T-cell (primary cell): ENCODE measurements at regions not wholly inside any gene's neighbourhood (a gene's known extent, or its start where the extent isn't known, plus 50 kb on each side); places are given as distances from the start of the nearest gene placed in this dataset.

Source experiments
- ATAC-seq, 4 experiments: fragments of 200-7000 bp in 3 of 4; fragments of 150-1000 bp in 1 of 4; cut with Tn5 transposase; replicated peaks in 1 of 4; 1 replicate in 3 of 4; 2 replicates in 1 of 4; pipeline ENCODE4 v1.10.0; 2021; ENCODE audit warnings: moderate library complexity in 3 of 4, mild to moderate bottlenecking in 2 of 4, moderate number of reproducible peaks in 1 of 4
- CTCF ChIA-PET, 2 donors: fragments of 300-600 bp; sonication (Branson Sonifier 250); formaldehyde crosslinking; loops; one replicate each; lab custom pipeline; 2022; ENCODE audit warnings: antibody characterized with exemption in 2 of 2; lab: Charles Lee
- POLR2A ChIA-PET, 2 donors: fragments of 300-600 bp; sonication (Branson Sonifier 250); formaldehyde crosslinking; loops; one replicate each; lab custom pipeline; 2022; ENCODE audit warnings: antibody characterized with exemption in 2 of 2; lab: Charles Lee
- DNase-seq, 35 experiments: peaks; one replicate each; pipeline versions ENCODE4 v3.0.0 to v3.0.0-alpha.2; 2013 to 2023
- H3K27ac ChIP-seq: one replicate; pipeline ENCODE4 v1.5.1; 2013; ENCODE audit warnings: low read length
- H3K27me3 ChIP-seq, 2 experiments: replicated peaks in 1 of 2; 1 replicate in 1 of 2; 2 replicates in 1 of 2; pipeline versions ENCODE4 v1.6.1 to v1.7.0; 2013; ENCODE audit warnings: low read length in 1 of 2, mixed read lengths in 1 of 2; ENCODE audit not compliant: control insufficient read depth in 2 of 2, insufficient read depth in 2 of 2; ENCODE audit errors: extremely low read depth in 1 of 2
- H3K36me3 ChIP-seq, 2 donors: 1 replicate in 1 of 2; 2 replicates in 1 of 2; pipeline versions ENCODE4 v1.6.1 to v1.7.0; 2013; ENCODE audit warnings: low read length in 1 of 2; ENCODE audit not compliant: control insufficient read depth in 2 of 2, insufficient read depth in 1 of 2; ENCODE audit errors: extremely low read depth in 1 of 2
- H3K4me1 ChIP-seq, 2 experiments: 1 replicate in 1 of 2; 2 replicates in 1 of 2; pipeline versions ENCODE4 v1.6.1 to v1.7.0; 2013; ENCODE audit warnings: low read length in 2 of 2, mixed read lengths in 1 of 2; ENCODE audit not compliant: insufficient read depth in 2 of 2, control insufficient read depth in 1 of 2; ENCODE audit errors: extremely low read depth in 1 of 2
- H3K4me3 ChIP-seq, 2 donors: 1 replicate in 1 of 2; 2 replicates in 1 of 2; pipeline versions ENCODE4 v1.5.1 to v1.7.0; 2013; ENCODE audit warnings: mild to moderate bottlenecking in 2 of 2, low read length in 1 of 2, moderate library complexity in 1 of 2; ENCODE audit not compliant: control insufficient read depth in 1 of 2; ENCODE audit errors: extremely low read depth in 1 of 2
- H3K9me3 ChIP-seq: 2 replicates; pipeline ENCODE4 v1.7.0; 2013
- H3K27ac Mint-ChIP-seq, 2 donors: one replicate each; pipeline ENCODE4 v1.8.0; 2020 to 2021; ENCODE audit warnings: mild to moderate bottlenecking in 2 of 2, mixed read lengths in 2 of 2
- H3K27me3 Mint-ChIP-seq, 2 donors: one replicate each; pipeline ENCODE4 v1.8.0; 2021 to 2022; ENCODE audit warnings: mixed read lengths in 2 of 2
- H3K36me3 Mint-ChIP-seq: one replicate; pipeline ENCODE4 v1.8.0; 2021; ENCODE audit warnings: mixed read lengths
- H3K4me1 Mint-ChIP-seq, 3 donors: one replicate each; pipeline ENCODE4 v1.8.0; 2020 to 2022; ENCODE audit warnings: mixed read lengths in 3 of 3, mild to moderate bottlenecking in 1 of 3
- H3K4me3 Mint-ChIP-seq, 3 donors: one replicate each; pipeline ENCODE4 v1.8.0; 2020 to 2022; ENCODE audit warnings: mild to moderate bottlenecking in 3 of 3, mixed read lengths in 3 of 3, moderate library complexity in 3 of 3
- H3K9me3 Mint-ChIP-seq, 3 donors: one replicate each; pipeline ENCODE4 v1.8.0; 2020 to 2022; ENCODE audit warnings: mixed read lengths in 3 of 3
- WGBS: methylation state at CpG from one replicate; pipeline ENCODE4 v1.1.5; 2013; ENCODE audit warnings: missing lambda C conversion rate; ENCODE audit not compliant: insufficient coverage; 5-methylcytosine and 5-hydroxymethylcytosine counted together

DNA sequence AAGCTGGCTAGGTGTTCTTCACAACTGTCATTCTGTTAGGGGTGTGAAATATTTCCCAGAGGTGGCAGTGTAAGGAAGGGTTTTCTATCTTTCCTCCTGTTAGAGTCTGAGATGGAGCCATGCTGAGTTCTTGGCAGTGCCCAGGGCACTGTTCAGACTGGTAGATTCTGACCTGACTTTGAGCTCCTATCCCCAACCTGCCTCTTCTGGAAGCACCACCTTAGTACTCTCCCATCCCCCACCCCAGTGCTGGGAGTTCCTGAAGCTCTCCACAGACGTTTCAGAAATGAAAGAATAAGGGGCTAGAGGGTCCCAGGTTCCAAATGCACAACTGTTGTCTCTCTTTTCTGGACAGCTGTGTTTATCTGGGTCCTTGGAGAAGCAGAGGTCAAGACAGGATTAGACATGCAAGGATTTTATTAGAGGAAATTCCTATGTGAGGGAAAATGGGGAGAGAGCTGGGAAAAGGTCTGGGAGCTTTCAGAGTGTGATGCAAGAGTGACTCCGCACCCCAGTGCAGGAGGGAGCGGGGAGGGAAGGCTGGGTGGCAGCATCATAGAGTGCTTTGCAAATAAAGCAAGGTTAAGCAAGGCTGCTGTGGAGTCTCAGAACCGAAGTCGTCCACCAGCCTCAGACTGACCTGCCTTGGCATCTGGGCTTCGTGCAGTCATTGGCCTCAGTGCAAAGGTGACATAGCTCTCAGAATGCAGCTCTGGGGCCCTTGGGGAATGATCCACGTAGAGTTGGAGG is 75.5 kb downstream of the SLC4A3 start:
- Histone ChIP-seq H3K36me3 (no peaks in the 10 kb centered on the region), H3K4me1 (no peaks in the 10 kb centered on the region), H3K27me3 (peaks cover 0 to 28% of the 10 kb centered on the region in 2 experiments), H3K9me3 (no peaks in the 10 kb centered on the region), H3K4me3 (no peak overlapping the region), H3K27ac (no peak overlapping the region)
- H3K27me3 Mint-ChIP-seq = peaks cover 45% of the 10 kb centered on the region in 2 donors
- no peaks in the 10 kb centered on the region for H3K4me1 Mint-ChIP-seq
- WGBS = 74% methylated on average over 6 of the region's 7 CpGs
- no peak overlapping the region for H3K4me3 Mint-ChIP-seq
- POLR2A ChIA-PET = no interaction called here
- CTCF ChIA-PET = no interaction called here
- no peaks in the 10 kb centered on the region for H3K36me3 Mint-ChIP-seq
- no peak for ATAC-seq
- DNase-seq = no peak
- H3K27ac Mint-ChIP-seq = no peak overlapping the region
- no peaks in the 10 kb centered on the region for H3K9me3 Mint-ChIP-seq

DNA sequence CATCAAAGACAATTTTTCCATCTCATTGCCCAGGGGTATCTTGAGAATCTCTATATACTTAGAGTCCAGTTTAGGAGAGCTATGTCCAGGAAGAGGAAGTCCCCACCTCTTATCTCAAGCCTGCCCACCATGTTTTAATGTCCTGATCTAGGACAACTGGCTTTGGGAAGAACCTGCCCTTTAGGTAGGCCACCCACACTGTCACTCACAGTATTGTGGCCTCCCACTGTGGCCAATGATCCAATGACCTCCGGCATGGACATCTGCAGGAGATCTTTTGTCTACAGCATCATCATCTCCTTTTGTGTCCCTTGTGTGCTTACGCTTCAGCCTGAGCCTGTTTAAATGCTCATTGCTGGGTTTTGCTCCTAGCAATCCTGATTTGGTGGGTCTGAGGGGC is 77.4 kb downstream of the SLC4A3 start:
- no peak for DNase-seq
- peaks cover 39 to 40% of the 10 kb centered on the region in 2 donors for H3K27me3 Mint-ChIP-seq
- H3K9me3 Mint-ChIP-seq = no peaks in the 10 kb centered on the region
- ChIA-PET CTCF (no interaction called here), POLR2A (no interaction called here)
- no peak overlapping the region for H3K4me3 Mint-ChIP-seq
- 88% methylated on average over 2 of the region's 2 CpGs for WGBS
- no peak overlapping the region for H3K27ac Mint-ChIP-seq
- no peaks in the 10 kb centered on the region for H3K36me3 Mint-ChIP-seq
- Histone ChIP-seq H3K27me3 (peaks cover 0 to 27% of the 10 kb centered on the region in 2 experiments), H3K4me3 (no peak overlapping the region), H3K27ac (no peak overlapping the region), H3K9me3 (no peaks in the 10 kb centered on the region), H3K4me1 (no peaks in the 10 kb centered on the region), H3K36me3 (no peaks in the 10 kb centered on the region)
- no peaks in the 10 kb centered on the region for H3K4me1 Mint-ChIP-seq
- no peak for ATAC-seq

GRCh38 chr2:219706823-219707281 is 79.4 kb downstream of the SLC4A3 start:
- Mint-ChIP-seq H3K27ac (no peak overlapping the region), H3K27me3 (peaks cover 35 to 45% of the 10 kb centered on the region in 2 donors), H3K4me1 (no peaks in the 10 kb centered on the region), H3K36me3 (no peaks in the 10 kb centered on the region), H3K4me3 (no peak overlapping the region), H3K9me3 (no peaks in the 10 kb centered on the region)
- no peak overlapping the region for H3K27ac ChIP-seq
- H3K27me3 ChIP-seq = peaks cover 0 to 25% of the 10 kb centered on the region in 2 experiments
- ChIA-PET POLR2A (no interaction called here), CTCF (no interaction called here)
- WGBS = 77% methylated on average over 4 of the region's 4 CpGs
- H3K36me3 ChIP-seq = no peaks in the 10 kb centered on the region
- H3K4me1 ChIP-seq = no peaks in the 10 kb centered on the region
- ATAC-seq (no peak), DNase-seq (no peak)
- H3K9me3 ChIP-seq = no peaks in the 10 kb centered on the region
- no peak overlapping the region for H3K4me3 ChIP-seq

DNA sequence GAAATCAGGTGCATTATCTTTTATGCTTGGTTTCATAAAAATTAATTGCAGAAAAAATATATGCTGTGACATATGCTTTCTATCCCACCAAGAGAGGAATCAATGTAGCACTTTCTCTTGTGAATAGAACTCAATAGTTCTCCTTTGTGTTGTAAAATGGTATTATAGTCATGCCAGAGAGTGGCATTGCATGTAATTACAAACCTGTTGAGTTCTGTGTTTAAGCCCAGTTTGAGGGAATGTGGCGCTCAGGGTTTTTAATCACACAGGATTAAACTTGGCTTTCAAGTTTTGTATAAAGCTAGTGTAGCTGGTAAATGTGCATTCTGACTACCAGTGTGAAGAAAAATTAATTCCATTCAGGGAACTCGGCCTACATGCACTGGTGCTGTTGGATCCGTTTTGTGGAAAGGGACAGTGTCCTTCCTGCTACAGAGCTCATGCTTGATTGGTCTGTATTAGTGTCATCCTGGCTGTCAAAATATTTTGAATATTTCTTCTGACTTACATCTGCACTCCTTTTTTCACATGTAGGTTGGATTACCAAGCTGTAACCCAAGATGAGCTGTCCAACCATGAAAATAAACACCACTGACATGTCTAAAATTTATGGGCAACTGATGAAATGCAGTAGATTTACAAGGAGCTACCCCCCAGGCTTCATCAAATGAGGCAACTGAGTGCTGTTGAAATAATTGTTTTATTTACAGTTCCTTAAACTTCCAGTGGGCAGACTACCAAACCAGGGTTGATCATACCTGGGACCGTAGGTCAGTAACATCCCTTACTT is 80.3 kb downstream of the SLC4A3 start:
- H3K4me3 ChIP-seq = no peak overlapping the region
- 33% methylated on average over 1 of the region's 4 CpGs for WGBS
- CTCF ChIA-PET = no interaction called here
- Mint-ChIP-seq H3K4me3 (no peak overlapping the region), H3K9me3 (no peaks in the 10 kb centered on the region), H3K36me3 (no peaks in the 10 kb centered on the region), H3K27me3 (peaks cover 40 to 44% of the 10 kb centered on the region in 2 donors), H3K27ac (no peak overlapping the region), H3K4me1 (no peaks in the 10 kb centered on the region)
- H3K36me3 ChIP-seq = no peaks in the 10 kb centered on the region
- DNase-seq = no peak
- POLR2A ChIA-PET = no interaction called here
- no peak overlapping the region for H3K27ac ChIP-seq
- H3K9me3 ChIP-seq = no peaks in the 10 kb centered on the region
- ATAC-seq = no peak
- H3K27me3 ChIP-seq = peaks cover 0 to 24% of the 10 kb centered on the region in 2 experiments
- H3K4me1 ChIP-seq = no peaks in the 10 kb centered on the region

- Histone ChIP-seq H3K27me3 (peaks cover 0 to 13% of the 10 kb centered on the region in 2 experiments), H3K36me3 (no peaks in the 10 kb centered on the region), H3K4me3 (no peak overlapping the region), H3K9me3 (no peaks in the 10 kb centered on the region), H3K27ac (no peak overlapping the region), H3K4me1 (no peaks in the 10 kb centered on the region)
- WGBS = no CpG with 5 or more reads among the region's 2 CpGs
- ChIA-PET CTCF (no interaction called here), POLR2A (no interaction called here)
- H3K4me1 Mint-ChIP-seq = no peaks in the 10 kb centered on the region
- H3K27ac Mint-ChIP-seq = no peak overlapping the region
- peaks cover 0 to 7% (median 6%) of the 10 kb centered on the region in 3 donors for H3K9me3 Mint-ChIP-seq
- H3K4me3 Mint-ChIP-seq = no peak overlapping the region
- no peak for DNase-seq
- no peak for ATAC-seq
- peaks cover 35 to 39% of the 10 kb centered on the region in 2 donors for H3K27me3 Mint-ChIP-seq
- no peaks in the 10 kb centered on the region for H3K36me3 Mint-ChIP-seq
Measured at GRCh38 chr2:219709331-219709761, 81.9 kb downstream of the SLC4A3 start.

DNA sequence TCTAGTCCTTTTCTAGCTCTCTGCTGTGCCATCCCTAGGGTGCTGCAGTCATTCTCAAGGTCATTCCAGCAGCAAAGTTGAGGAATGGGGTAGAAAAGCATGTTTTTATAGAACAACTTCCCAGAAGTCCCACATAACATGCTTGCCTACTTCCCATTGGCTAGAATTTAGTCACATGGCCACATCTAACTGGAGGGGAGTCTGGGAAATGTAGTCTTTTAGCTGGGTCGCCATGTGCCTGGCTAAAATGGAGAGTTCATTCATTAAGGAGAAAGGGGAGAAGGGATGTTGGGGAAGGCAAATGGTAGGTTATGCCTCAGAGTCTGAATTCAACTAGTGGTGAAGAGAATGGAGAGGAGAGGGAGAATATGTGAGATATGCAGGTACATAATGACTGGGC is 85.7 kb downstream of the SLC4A3 start:
- DNase-seq (peak in 1 of 35 experiments; percentile 4), ATAC-seq (no peak)
- Mint-ChIP-seq H3K27ac (no peak overlapping the region), H3K36me3 (no peaks in the 10 kb centered on the region), H3K9me3 (peaks cover 0 to 11% (median 6%) of the 10 kb centered on the region in 3 donors), H3K27me3 (peaks cover 29 to 35% of the 10 kb centered on the region in 2 donors), H3K4me1 (no peaks in the 10 kb centered on the region), H3K4me3 (no peak overlapping the region)
- Histone ChIP-seq H3K9me3 (no peaks in the 10 kb centered on the region), H3K27me3 (peaks cover 0 to 4% of the 10 kb centered on the region in 2 experiments), H3K27ac (no peak overlapping the region), H3K4me1 (no peaks in the 10 kb centered on the region), H3K36me3 (no peaks in the 10 kb centered on the region), H3K4me3 (no peak overlapping the region)
- POLR2A ChIA-PET = no interaction called here
- CTCF ChIA-PET = no interaction called here
- 54% methylated on average over 1 of the region's 1 CpG for WGBS
